ENCODE measurements at regions not wholly inside any gene's neighbourhood (a gene's known extent, or its start where the extent isn't known, plus 50 kb on each side); places are given as distances from the start of the nearest gene placed in this dataset.

DNA sequence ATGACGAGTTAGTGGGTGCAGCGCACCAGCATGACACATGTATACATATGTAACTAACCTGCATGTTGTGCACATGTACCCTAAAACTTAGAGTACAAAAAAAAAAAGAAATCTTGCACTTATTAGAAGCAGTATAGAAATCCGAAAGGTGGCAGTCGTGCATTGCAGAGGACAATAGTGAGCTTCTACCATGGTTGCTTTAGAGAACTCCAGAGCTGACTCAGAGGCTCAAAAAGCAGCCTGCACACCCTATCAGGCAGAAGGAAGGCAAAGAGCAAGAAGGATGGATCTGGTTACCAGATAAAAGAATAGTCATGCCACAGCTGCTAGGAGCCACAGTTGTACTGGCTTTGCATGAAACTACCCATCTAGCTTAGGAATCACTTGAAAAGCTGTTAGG is 796.0 kb upstream of the TSPY4 start:
- H3K9ac ChIP-seq (ENCODE audit: low read length): no peak overlapping the region
- DNase-seq: no peak

DNA sequence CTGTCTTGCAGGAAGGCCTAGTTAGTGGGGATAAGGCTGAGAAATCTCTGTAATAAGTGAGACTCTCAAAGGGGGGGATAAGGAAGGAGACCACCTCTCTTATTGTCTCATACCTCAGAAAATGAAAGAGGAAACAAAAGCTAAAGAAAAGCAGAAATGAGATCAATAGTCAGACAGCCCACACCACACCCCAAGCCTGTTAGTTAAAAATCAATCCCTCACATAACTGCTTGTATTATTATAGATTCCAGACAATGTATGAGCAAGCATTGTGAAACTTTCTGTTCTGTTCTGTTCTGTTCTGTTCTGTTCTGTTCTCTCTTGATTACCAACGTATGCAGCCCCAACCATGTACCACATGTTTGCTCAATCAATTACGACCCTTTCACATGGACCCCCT is 792.5 kb upstream of the TSPY4 start:
- whole genome bisulfite sequencing (ENCODE audit: extremely low coverage, insufficient coverage, low lambda C conversion rate): no CpG with 5 or more reads among the region's 2 CpGs
- Histone ChIP-seq H3K79me1 (ENCODE audit: low read length) (no peaks in the 10 kb centered on the region), H3K4me3 (ENCODE audit: low read length) (no peak overlapping the region), H3K9ac (ENCODE audit: low read length) (no peak overlapping the region), H3K23ac (ENCODE audit: low read length) (no peak overlapping the region), H3K18ac (ENCODE audit: low read length) (no peak overlapping the region), H2BK120ac (ENCODE audit: low read depth, low read length) (no peak overlapping the region), H2AK5ac (ENCODE audit: low read length) (no peak overlapping the region), H3K56ac (ENCODE audit: low read length) (no peak overlapping the region), H3K36me3 (ENCODE audit: control insufficient read depth, insufficient read depth, low read length) (no peaks in the 10 kb centered on the region), H4K8ac (ENCODE audit: low read depth, low read length) (no peak overlapping the region), H4K5ac (ENCODE audit: low read length) (no peak overlapping the region), H2BK5ac (ENCODE audit: low read length) (no peak overlapping the region), H3K4me1 (ENCODE audit: control insufficient read depth, low read depth, low read length) (no peaks in the 10 kb centered on the region), H3K27ac (ENCODE audit: low read depth, low read length) (no peak overlapping the region), H2BK15ac (replicated peaks; ENCODE audit: low read depth) (no peak overlapping the region), H3K79me2 (ENCODE audit: control insufficient read depth, insufficient read depth, low read length) (no peaks in the 10 kb centered on the region), H3K4me2 (ENCODE audit: low read length) (no peak overlapping the region), H3K4ac (ENCODE audit: low read depth, low read length) (no peak overlapping the region), H3K27me3 (ENCODE audit: insufficient read depth, low read length, poor library complexity) (no peaks in the 10 kb centered on the region)
- no peak for DNase-seq

More for the DNA sequence above, 796.0 kb upstream of the TSPY4 start:
- Histone ChIP-seq H3K79me2 (ENCODE audit: control insufficient read depth, insufficient read depth, low read length) (no peaks in the 10 kb centered on the region), H3K4ac (ENCODE audit: low read depth, low read length) (no peak overlapping the region), H2AK5ac (ENCODE audit: low read length) (no peak overlapping the region), H2BK120ac (ENCODE audit: low read depth, low read length) (no peak overlapping the region), H3K27me3 (ENCODE audit: insufficient read depth, low read length, poor library complexity) (no peaks in the 10 kb centered on the region), H3K18ac (ENCODE audit: low read length) (no peak overlapping the region), H3K4me2 (ENCODE audit: low read length) (no peak overlapping the region), H3K27ac (ENCODE audit: low read depth, low read length) (no peak overlapping the region), H4K8ac (ENCODE audit: low read depth, low read length) (no peak overlapping the region), H3K4me3 (ENCODE audit: low read length) (no peak overlapping the region), H3K36me3 (ENCODE audit: control insufficient read depth, insufficient read depth, low read length) (no peaks in the 10 kb centered on the region), H3K56ac (ENCODE audit: low read length) (no peak overlapping the region), H3K79me1 (ENCODE audit: low read length) (no peaks in the 10 kb centered on the region), H4K5ac (ENCODE audit: low read length) (no peak overlapping the region), H2BK15ac (replicated peaks; ENCODE audit: low read depth) (no peak overlapping the region), H3K4me1 (ENCODE audit: control insufficient read depth, low read depth, low read length) (no peaks in the 10 kb centered on the region), H2BK5ac (ENCODE audit: low read length) (no peak overlapping the region), H3K23ac (ENCODE audit: low read length) (no peak overlapping the region)
- no CpG with 5 or more reads among the region's 4 CpGs for WGBS (ENCODE audit: extremely low coverage, insufficient coverage, low lambda C conversion rate)

DNA sequence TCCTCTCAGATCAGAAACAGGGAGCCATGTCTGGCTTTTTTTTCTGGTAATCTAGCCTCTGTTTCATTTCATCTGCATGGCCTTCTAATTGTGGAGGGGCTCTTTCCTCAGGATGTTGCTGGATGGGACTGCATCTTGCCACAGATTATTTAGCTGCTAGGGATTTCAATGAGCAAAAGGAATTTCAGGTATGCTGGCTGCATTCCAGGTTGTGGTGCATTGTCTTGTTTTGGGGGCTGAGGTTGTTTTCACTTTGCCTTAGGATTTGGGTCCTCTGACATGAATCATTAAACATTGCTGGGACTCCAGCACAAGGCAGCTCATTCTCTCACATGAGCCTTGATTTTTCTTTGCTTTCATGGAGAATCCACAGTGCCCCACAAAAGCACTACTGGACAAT is 789.3 kb upstream of the TSPY4 start:
- H4K5ac ChIP-seq (ENCODE audit: low read length): no peak overlapping the region
- H3K4ac ChIP-seq (ENCODE audit: low read depth, low read length): no peak overlapping the region
- no peak overlapping the region for H3K23ac ChIP-seq (ENCODE audit: low read length)
- no peak overlapping the region for H3K18ac ChIP-seq (ENCODE audit: low read length)
- DNase-seq: peak; percentile 3
- H3K27me3 ChIP-seq (ENCODE audit: insufficient read depth, low read length, poor library complexity): no peaks in the 10 kb centered on the region
- no peaks in the 10 kb centered on the region for H3K79me2 ChIP-seq (ENCODE audit: control insufficient read depth, insufficient read depth, low read length)
- H3K79me1 ChIP-seq (ENCODE audit: low read length): no peaks in the 10 kb centered on the region
- H2BK15ac ChIP-seq (replicated peaks; ENCODE audit: low read depth): no peak overlapping the region
- no peak overlapping the region for H3K9ac ChIP-seq (ENCODE audit: low read length)
- no peak overlapping the region for H3K4me2 ChIP-seq (ENCODE audit: low read length)
- H3K36me3 ChIP-seq (ENCODE audit: control insufficient read depth, insufficient read depth, low read length): no peaks in the 10 kb centered on the region
- H3K27ac ChIP-seq (ENCODE audit: low read depth, low read length): no peak overlapping the region
- H3K4me3 ChIP-seq (ENCODE audit: low read length): no peak overlapping the region
- no peak overlapping the region for H2BK5ac ChIP-seq (ENCODE audit: low read length)
- H3K4me1 ChIP-seq (ENCODE audit: control insufficient read depth, low read depth, low read length): no peaks in the 10 kb centered on the region
- H2AK5ac ChIP-seq (ENCODE audit: low read length): no peak overlapping the region
- H4K8ac ChIP-seq (ENCODE audit: low read depth, low read length): no peak overlapping the region
- H3K56ac ChIP-seq (ENCODE audit: low read length): no peak overlapping the region
- no peak overlapping the region for H2BK120ac ChIP-seq (ENCODE audit: low read depth, low read length)

DNA sequence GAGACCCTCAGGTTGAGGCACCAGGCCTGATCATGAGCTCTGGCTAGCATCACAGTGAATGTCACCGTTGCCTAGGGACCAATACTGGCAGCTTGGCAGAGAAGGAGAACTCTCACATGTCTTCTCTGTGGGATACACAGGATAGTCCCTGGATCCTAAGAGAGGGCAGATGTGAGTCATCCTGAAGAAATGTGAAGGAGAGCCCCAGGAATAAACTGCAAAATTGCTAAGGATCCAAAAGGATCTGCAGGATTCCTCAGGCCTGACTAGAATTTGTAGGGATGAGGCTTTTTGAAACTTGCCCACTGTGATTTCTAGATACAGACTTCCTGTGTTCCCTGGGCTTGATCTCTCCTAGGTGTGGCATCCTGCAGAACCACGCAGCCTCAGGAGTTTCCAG is 785.9 kb upstream of the TSPY4 start:
- no peak overlapping the region for H3K23ac ChIP-seq (ENCODE audit: low read length)
- WGBS (ENCODE audit: extremely low coverage, insufficient coverage, low lambda C conversion rate): no CpG with 5 or more reads among the region's 2 CpGs
- H3K4ac ChIP-seq (ENCODE audit: low read depth, low read length): no peak overlapping the region
- no peak overlapping the region for H3K4me3 ChIP-seq (ENCODE audit: low read length)
- H3K4me1 ChIP-seq (ENCODE audit: control insufficient read depth, low read depth, low read length): no peaks in the 10 kb centered on the region
- H2BK15ac ChIP-seq (replicated peaks; ENCODE audit: low read depth): no peak overlapping the region
- H3K79me1 ChIP-seq (ENCODE audit: low read length): no peaks in the 10 kb centered on the region
- peak; percentile 1 for DNase-seq
- no peak overlapping the region for H2BK5ac ChIP-seq (ENCODE audit: low read length)
- no peak overlapping the region for H2BK120ac ChIP-seq (ENCODE audit: low read depth, low read length)
- no peaks in the 10 kb centered on the region for H3K36me3 ChIP-seq (ENCODE audit: control insufficient read depth, insufficient read depth, low read length)
- H3K56ac ChIP-seq (ENCODE audit: low read length): no peak overlapping the region
- no peaks in the 10 kb centered on the region for H3K27me3 ChIP-seq (ENCODE audit: insufficient read depth, low read length, poor library complexity)
- no peak overlapping the region for H4K8ac ChIP-seq (ENCODE audit: low read depth, low read length)
- no peak overlapping the region for H4K5ac ChIP-seq (ENCODE audit: low read length)
- H3K4me2 ChIP-seq (ENCODE audit: low read length): no peak overlapping the region
- no peaks in the 10 kb centered on the region for H3K79me2 ChIP-seq (ENCODE audit: control insufficient read depth, insufficient read depth, low read length)
- H2AK5ac ChIP-seq (ENCODE audit: low read length): no peak overlapping the region
- no peak overlapping the region for H3K18ac ChIP-seq (ENCODE audit: low read length)
- no peak overlapping the region for H3K27ac ChIP-seq (ENCODE audit: low read depth, low read length)
- no peak overlapping the region for H3K9ac ChIP-seq (ENCODE audit: low read length)

DNA sequence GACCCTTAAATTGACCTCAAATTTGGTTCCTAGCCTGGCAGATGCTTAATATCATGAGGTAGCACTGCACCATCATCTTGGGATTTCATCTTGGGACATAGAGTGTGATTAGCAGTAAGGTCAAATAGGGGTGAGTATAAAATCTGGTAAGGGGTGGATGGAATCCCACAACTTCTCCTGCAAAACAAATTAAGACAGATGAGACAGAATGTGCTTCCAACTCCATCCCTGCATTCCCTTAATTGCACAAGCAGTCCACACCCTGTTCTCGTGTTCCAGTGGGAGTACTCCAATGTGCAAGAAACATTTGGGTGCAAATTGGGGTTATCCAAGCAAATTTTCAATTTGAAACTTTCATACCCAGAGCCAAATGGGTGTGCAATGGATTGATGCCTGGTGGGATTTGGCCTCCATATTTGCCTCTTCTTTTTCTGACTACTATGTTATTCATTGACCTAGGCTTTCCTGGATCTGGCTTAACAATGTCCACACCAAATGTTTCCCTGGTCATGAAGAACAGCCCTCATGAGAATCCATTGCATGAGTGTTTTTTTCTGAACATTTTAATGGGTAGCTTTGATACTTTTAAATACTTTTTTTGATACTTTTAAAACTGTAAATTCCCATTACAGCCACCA is 785.0 kb upstream of the TSPY4 start:
- Histone ChIP-seq H3K4me2 (ENCODE audit: low read length) (no peak overlapping the region), H3K79me1 (ENCODE audit: low read length) (no peaks in the 10 kb centered on the region), H2BK5ac (ENCODE audit: low read length) (no peak overlapping the region), H2BK15ac (replicated peaks; ENCODE audit: low read depth) (no peak overlapping the region), H3K27ac (ENCODE audit: low read depth, low read length) (no peak overlapping the region), H4K8ac (ENCODE audit: low read depth, low read length) (no peak overlapping the region), H3K4me3 (ENCODE audit: low read length) (no peak overlapping the region), H3K27me3 (ENCODE audit: insufficient read depth, low read length, poor library complexity) (no peaks in the 10 kb centered on the region), H3K23ac (ENCODE audit: low read length) (no peak overlapping the region), H3K4ac (ENCODE audit: low read depth, low read length) (no peak overlapping the region), H3K18ac (ENCODE audit: low read length) (no peak overlapping the region), H4K5ac (ENCODE audit: low read length) (no peak overlapping the region), H3K56ac (ENCODE audit: low read length) (no peak overlapping the region), H3K36me3 (ENCODE audit: control insufficient read depth, insufficient read depth, low read length) (no peaks in the 10 kb centered on the region), H2AK5ac (ENCODE audit: low read length) (no peak overlapping the region), H2BK120ac (ENCODE audit: low read depth, low read length) (no peak overlapping the region), H3K9ac (ENCODE audit: low read length) (no peak overlapping the region), H3K4me1 (ENCODE audit: control insufficient read depth, low read depth, low read length) (no peaks in the 10 kb centered on the region), H3K79me2 (ENCODE audit: control insufficient read depth, insufficient read depth, low read length) (no peaks in the 10 kb centered on the region)
- WGBS (ENCODE audit: extremely low coverage, insufficient coverage, low lambda C conversion rate): no CpG with 5 or more reads among the region's 1 CpG
- no peak for DNase-seq

DNA sequence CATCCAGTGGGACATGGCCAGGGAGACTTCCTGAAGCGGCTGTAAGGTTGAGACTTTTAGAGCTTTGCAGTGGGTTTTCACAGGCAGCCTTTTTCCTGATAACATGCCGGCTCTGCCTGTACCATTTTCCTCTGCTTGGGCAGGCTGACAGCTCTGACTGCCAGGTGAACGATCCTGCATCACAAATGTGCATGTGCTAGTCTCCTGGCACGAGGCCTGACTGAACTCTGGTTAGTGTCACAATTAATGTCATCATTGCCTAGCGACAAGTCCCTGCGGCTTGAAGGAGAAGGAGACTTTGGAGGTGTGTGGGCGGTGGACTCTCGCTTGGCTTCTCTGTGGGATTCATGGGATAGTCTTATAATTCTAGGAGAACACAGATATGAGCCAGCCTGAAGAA is 783.6 kb upstream of the TSPY4 start:
- WGBS (ENCODE audit: extremely low coverage, insufficient coverage, low lambda C conversion rate): no CpG with 5 or more reads among the region's 8 CpGs
- H3K79me2 ChIP-seq (ENCODE audit: control insufficient read depth, insufficient read depth, low read length): no peaks in the 10 kb centered on the region

More for the DNA sequence above, 783.6 kb upstream of the TSPY4 start:
- Histone ChIP-seq H3K4me1 (ENCODE audit: control insufficient read depth, low read depth, low read length) (no peaks in the 10 kb centered on the region), H2BK15ac (replicated peaks; ENCODE audit: low read depth) (no peak overlapping the region), H3K4me2 (ENCODE audit: low read length) (no peak overlapping the region), H2BK5ac (ENCODE audit: low read length) (no peak overlapping the region), H3K36me3 (ENCODE audit: control insufficient read depth, insufficient read depth, low read length) (no peaks in the 10 kb centered on the region), H4K8ac (ENCODE audit: low read depth, low read length) (no peak overlapping the region), H3K27ac (ENCODE audit: low read depth, low read length) (no peak overlapping the region), H3K4ac (ENCODE audit: low read depth, low read length) (no peak overlapping the region), H3K4me3 (ENCODE audit: low read length) (no peak overlapping the region), H3K56ac (ENCODE audit: low read length) (no peak overlapping the region), H2BK120ac (ENCODE audit: low read depth, low read length) (no peak overlapping the region), H3K79me1 (ENCODE audit: low read length) (no peaks in the 10 kb centered on the region), H3K23ac (ENCODE audit: low read length) (no peak overlapping the region), H3K9ac (ENCODE audit: low read length) (no peak overlapping the region), H2AK5ac (ENCODE audit: low read length) (no peak overlapping the region), H4K5ac (ENCODE audit: low read length) (no peak overlapping the region), H3K27me3 (ENCODE audit: insufficient read depth, low read length, poor library complexity) (no peaks in the 10 kb centered on the region), H3K18ac (ENCODE audit: low read length) (no peak overlapping the region)
- DNase-seq: no peak
